Suprapubic skin (tissue), 4 donors: ENCODE measurements at regions not wholly inside any gene's neighbourhood (a gene's known extent, or its start where the extent isn't known, plus 50 kb on each side); places are given as distances from the start of the nearest gene placed in this dataset.

Experiments used
- CTCF ChIP-seq, 2 donors: fragments of 200-600 bp in 1 of 2; fragments of 450-650 bp in 1 of 2; sonication (generic) in 1 of 2; IDR thresholded peaks; one replicate each; pipeline ENCODE4 v1.5.1; 2016 to 2019; ENCODE audit warnings: antibody characterized with exemption in 2 of 2, mild to moderate bottlenecking in 1 of 2, moderate library complexity in 1 of 2
- POLR2A ChIP-seq, 2 donors: fragments of 450-650 bp; IDR thresholded peaks; one replicate each; pipeline ENCODE4 v1.6.1; 2017; ENCODE audit warnings: antibody characterized with exemption in 2 of 2, mild to moderate bottlenecking in 2 of 2, moderate library complexity in 2 of 2
- POLR2AphosphoS5 ChIP-seq, 3 donors: sonication (generic); formaldehyde crosslinking; IDR thresholded peaks; one replicate each; pipeline ENCODE4 v1.6.1; 2017; ENCODE audit warnings: antibody characterized with exemption in 3 of 3

- no peak for TF ChIP-seq CTCF (IDR thresholded peaks at IDR 0.05)
- no peak for TF ChIP-seq POLR2A (IDR thresholded peaks at IDR 0.05)
- no peak for TF ChIP-seq POLR2AphosphoS5 (IDR thresholded peaks at IDR 0.05)
Observed at GRCh38 chr1:188872376-188872775, 1605.3 kb downstream of the BRINP3 start.
